ENCODE measurements at regions not wholly inside any gene's neighbourhood (a gene's known extent, or its start where the extent isn't known, plus 50 kb on each side); places are given as distances from the start of the nearest gene placed in this dataset.

DNA sequence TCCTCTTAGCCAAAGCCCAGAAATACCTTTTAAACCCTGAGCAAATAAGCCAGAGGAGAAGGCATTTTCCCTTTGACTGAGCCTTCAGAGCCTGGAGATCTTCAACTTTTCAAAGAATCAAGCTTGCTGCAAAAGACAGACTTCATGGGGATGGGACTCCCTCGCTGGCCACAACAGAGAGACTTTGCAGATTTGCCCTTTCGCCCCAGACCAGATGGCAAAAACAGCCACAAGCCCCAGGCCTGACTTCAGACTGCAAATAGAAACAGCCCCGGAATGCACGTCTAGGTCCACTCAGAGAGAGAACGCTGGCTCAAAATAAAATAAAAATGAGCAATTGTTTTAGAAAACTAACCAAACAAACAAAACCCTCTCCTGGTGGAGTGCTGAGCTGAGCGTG, 114.6 kb upstream of the MED13L start:
- no peak for TF ChIP-seq POLR2AphosphoS5 (IDR thresholded peaks at IDR 0.05; ENCODE audit: insufficient read depth, low read depth, low read length)
- TF ChIP-seq, protein P1, sequence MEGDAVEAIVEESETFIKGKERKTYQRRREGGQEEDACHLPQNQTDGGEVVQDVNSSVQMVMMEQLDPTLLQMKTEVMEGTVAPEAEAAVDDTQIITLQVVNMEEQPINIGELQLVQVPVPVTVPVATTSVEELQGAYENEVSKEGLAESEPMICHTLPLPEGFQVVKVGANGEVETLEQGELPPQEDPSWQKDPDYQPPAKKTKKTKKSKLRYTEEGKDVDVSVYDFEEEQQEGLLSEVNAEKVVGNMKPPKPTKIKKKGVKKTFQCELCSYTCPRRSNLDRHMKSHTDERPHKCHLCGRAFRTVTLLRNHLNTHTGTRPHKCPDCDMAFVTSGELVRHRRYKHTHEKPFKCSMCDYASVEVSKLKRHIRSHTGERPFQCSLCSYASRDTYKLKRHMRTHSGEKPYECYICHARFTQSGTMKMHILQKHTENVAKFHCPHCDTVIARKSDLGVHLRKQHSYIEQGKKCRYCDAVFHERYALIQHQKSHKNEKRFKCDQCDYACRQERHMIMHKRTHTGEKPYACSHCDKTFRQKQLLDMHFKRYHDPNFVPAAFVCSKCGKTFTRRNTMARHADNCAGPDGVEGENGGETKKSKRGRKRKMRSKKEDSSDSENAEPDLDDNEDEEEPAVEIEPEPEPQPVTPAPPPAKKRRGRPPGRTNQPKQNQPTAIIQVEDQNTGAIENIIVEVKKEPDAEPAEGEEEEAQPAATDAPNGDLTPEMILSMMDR (IDR thresholded peaks at IDR 0.05; ENCODE audit: extremely low read depth in 1 of 2, insufficient read depth in 1 of 2, low read depth in 1 of 2, low read length in 2 of 2), result no peak
- no peak for TF ChIP-seq MAX (IDR thresholded peaks at IDR 0.05; ENCODE audit: insufficient read depth, insufficient read length)
- TF ChIP-seq POLR2A (IDR thresholded peaks at IDR 0.05; ENCODE audit: low read depth, low read length), result no peak
- TF ChIP-seq JUN (IDR thresholded peaks at IDR 0.05; ENCODE audit: borderline replicate concordance, insufficient read depth, insufficient read length, low read depth), result no peak
- TF ChIP-seq MYC (IDR thresholded peaks at IDR 0.05; ENCODE audit: low read depth, low read length), result no peak
